ENCODE measurements at regions not wholly inside any gene's neighbourhood (a gene's known extent, or its start where the extent isn't known, plus 50 kb on each side); places are given as distances from the start of the nearest gene placed in this dataset.
"Not testable (repeated sequence)": the region's sequence is repeated elsewhere in the genome, so short reads cannot be mapped to it uniquely, and the experiment has no call there.

- no peak for DNase-seq
- intact Hi-C loops (cut with DNase I): no loop called here
These were observed 913.3 kb downstream of the UQCRFS1 start for GRCh38 chr19:28299649-28300048.

GRCh38 chr19:28297586-28298157, 915.3 kb downstream of the UQCRFS1 start:
- DNase-seq: no peak
- intact Hi-C loops (cut with DNase I): no loop called here

- intact Hi-C loops (cut with DNase I): no loop called here
- DNase-seq: no peak
These were observed 915.9 kb downstream of the UQCRFS1 start for GRCh38 chr19:28297036-28297435.

GRCh38 chr19:28296506-28296905, 916.4 kb downstream of the UQCRFS1 start:
- intact Hi-C loops (cut with DNase I): no loop called here
- DNase-seq: no peak

GRCh38 chr19:28294975-28295374, 918.0 kb downstream of the UQCRFS1 start:
- DNase-seq; intact Hi-C loops (cut with DNase I): not testable (repeated sequence)

GRCh38 chr19:28294395-28294794, 918.6 kb downstream of the UQCRFS1 start:
- no peak for DNase-seq
- intact Hi-C loops (cut with DNase I): no loop called here

- intact Hi-C loops (cut with DNase I): no loop called here
- no peak for DNase-seq
These were observed 919.3 kb downstream of the UQCRFS1 start for GRCh38 chr19:28293685-28294084.

- DNase-seq: peak in 1 of 10 donors; percentile 62
- intact Hi-C loops (cut with DNase I): no loop called here
These were observed 920.0 kb downstream of the UQCRFS1 start for GRCh38 chr19:28292822-28293500.

GRCh38 chr19:28291874-28292273, 921.1 kb downstream of the UQCRFS1 start:
- peak in 1 of 10 donors; percentile 33 for DNase-seq

GRCh38 chr19:28290963-28291657, 921.8 kb downstream of the UQCRFS1 start:
- intact Hi-C loops (cut with DNase I): no loop called here
- peak in 1 of 10 donors; percentile 67 for DNase-seq

More at GRCh38 chr19:28291874-28292273, 921.1 kb downstream of the UQCRFS1 start:
- intact Hi-C loops (cut with DNase I): no loop called here

- intact Hi-C loops (cut with DNase I): no loop called here
- peak; percentile 20 to 93 (median 48) for DNase-seq
These were observed 923.5 kb downstream of the UQCRFS1 start for GRCh38 chr19:28289295-28290063.

GRCh38 chr19:28288572-28289264, 924.2 kb downstream of the UQCRFS1 start:
- no peak for DNase-seq
- intact Hi-C loops (cut with DNase I): no loop called here

- intact Hi-C loops (cut with DNase I): no loop called here
- DNase-seq: no peak
These were observed 927.0 kb downstream of the UQCRFS1 start for GRCh38 chr19:28285917-28286316.

- no peak for DNase-seq
- intact Hi-C loops (cut with DNase I): no loop called here
These were observed 927.9 kb downstream of the UQCRFS1 start for GRCh38 chr19:28285078-28285477.

- intact Hi-C loops (cut with DNase I): no loop called here
- DNase-seq: no peak
These were observed 928.6 kb downstream of the UQCRFS1 start for GRCh38 chr19:28284389-28284788.

GRCh38 chr19:28283592-28283991, 929.4 kb downstream of the UQCRFS1 start:
- no peak for DNase-seq
- intact Hi-C loops (cut with DNase I): no loop called here

- DNase-seq: no peak
- intact Hi-C loops (cut with DNase I): no loop called here
These were observed 931.3 kb downstream of the UQCRFS1 start for GRCh38 chr19:28281676-28282075.

- no peak for DNase-seq
- intact Hi-C loops (cut with DNase I): no loop called here
These were observed 948.4 kb downstream of the UQCRFS1 start for GRCh38 chr19:28264556-28264955.

GRCh38 chr19:28258829-28259228, 954.1 kb downstream of the UQCRFS1 start:
- no peak for DNase-seq
- intact Hi-C loops (cut with DNase I): no loop called here

GRCh38 chr19:28257396-28257795, 955.6 kb downstream of the UQCRFS1 start:
- DNase-seq: no peak

More at GRCh38 chr19:28257396-28257795, 955.6 kb downstream of the UQCRFS1 start:
- intact Hi-C loops (cut with DNase I): no loop called here
